A549 (cell line): ENCODE measurements at regions not wholly inside any gene's neighbourhood (a gene's known extent, or its start where the extent isn't known, plus 50 kb on each side); places are given as distances from the start of the nearest gene placed in this dataset.
"Not testable (repeated sequence)": the region's sequence is repeated elsewhere in the genome, so short reads cannot be mapped to it uniquely, and the experiment has no call there.

Experiments
- CTCF ChIP-seq: fragments of >200 bp; sonication (Bioruptor Twin); formaldehyde crosslinking; IDR thresholded peaks from 3 replicates; pipeline ENCODE4 v1.5.1; 2016
- ELK1 ChIP-seq: fragments of 150-350 bp; IDR thresholded peaks from 2 replicates; pipeline ENCODE4 v1.6.1; 2014; ENCODE audit warnings: low read depth, mild to moderate bottlenecking, low read length
- HMGXB4 ChIP-seq: fragments of 250-450 bp; sonication (Bioruptor Pico); IDR thresholded peaks from 2 replicates; pipeline ENCODE4 v1.5.0; 2021; ENCODE audit warnings: mild to moderate bottlenecking, moderate library complexity, borderline replicate concordance

DNA sequence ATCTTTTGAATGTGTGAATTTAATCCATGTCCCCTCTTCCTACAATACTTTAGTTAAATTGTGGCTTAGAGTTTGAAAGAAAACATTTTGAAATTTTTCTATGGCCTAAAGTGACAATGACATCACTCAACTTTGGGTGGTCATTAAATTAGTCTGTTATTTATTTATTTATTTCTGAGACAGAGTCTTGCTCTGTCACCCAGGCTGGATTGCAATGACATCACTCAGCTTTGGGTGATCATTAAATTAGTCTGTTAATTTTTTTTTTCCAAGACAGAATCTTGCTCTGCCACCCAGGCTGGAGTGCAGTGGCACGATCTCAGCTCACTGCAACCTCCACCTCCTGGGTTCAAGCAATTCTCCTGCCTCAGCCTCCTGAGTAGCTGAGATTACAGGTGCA lies 322.5 kb downstream of the SOX2 start:
- TF ChIP-seq CTCF; ELK1; HMGXB4 (CRISPR knock-in tag): not testable (repeated sequence)
